H54 (cell line): ENCODE measurements at regions not wholly inside any gene's neighbourhood (a gene's known extent, or its start where the extent isn't known, plus 50 kb on each side); places are given as distances from the start of the nearest gene placed in this dataset.

Source experiments
- DNase-seq: peaks from one replicate; pipeline ENCODE4 v3.0.0; 2011; ENCODE audit warnings: low spot score, mixed read lengths; ENCODE audit not compliant: insufficient read length
- FAIRE-seq: peaks from 3 replicates; lab custom pipeline; 2011; peaks lifted over from hg19 to GRCh38; lab: Jason Lieb, UNC
- POLR2A ChIP-seq: IDR thresholded peaks from 2 replicates; pipeline ENCODE4 v1.6.1; 2011; ENCODE audit warnings: low read depth, mild to moderate bottlenecking, low read length

DNA sequence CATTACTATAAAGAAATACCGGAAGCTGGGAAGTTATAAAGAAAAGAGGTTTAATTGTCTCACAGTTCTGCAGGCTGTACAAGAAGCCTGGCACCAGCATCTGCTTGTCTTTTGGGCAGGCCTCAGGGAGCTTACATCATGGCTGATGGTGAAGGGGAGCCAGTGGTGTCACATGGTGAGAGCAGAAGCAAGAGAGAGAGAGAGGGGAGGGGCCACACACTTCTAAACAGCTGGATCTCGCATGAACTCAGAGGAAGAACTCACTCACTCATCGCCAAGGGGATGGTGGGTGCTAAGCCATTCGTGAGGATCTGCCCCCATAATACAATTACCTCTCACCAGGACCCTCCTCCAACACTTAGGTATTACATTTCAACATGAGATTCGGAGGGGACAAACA, 51.8 kb upstream of the ANKRD34C start:
- no peak for DNase-seq
- FAIRE-seq: no peak
- TF ChIP-seq POLR2A: no peak

DNA sequence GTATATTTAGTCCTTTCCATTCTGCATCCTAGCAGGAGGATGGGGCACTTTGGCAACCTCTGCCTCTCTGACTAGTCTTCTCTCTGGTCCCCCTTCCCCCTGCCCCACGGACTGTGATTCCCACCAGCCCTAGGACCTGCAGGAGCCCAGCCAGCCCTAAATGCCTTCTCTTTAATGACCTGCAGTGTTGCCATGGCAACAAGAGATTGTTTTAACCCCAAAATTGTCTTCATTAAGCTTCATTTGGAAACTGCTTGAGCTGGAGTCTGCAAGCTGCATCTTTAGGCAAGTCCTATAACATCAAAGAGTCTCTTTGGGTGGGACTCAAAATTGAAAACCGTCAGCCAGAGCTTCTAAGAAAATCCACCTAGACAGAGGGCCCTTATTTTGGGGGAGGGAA, 59.7 kb upstream of the ANKRD34C start:
- DNase-seq: no peak
- no peak for TF ChIP-seq POLR2A
- FAIRE-seq: no peak

DNA sequence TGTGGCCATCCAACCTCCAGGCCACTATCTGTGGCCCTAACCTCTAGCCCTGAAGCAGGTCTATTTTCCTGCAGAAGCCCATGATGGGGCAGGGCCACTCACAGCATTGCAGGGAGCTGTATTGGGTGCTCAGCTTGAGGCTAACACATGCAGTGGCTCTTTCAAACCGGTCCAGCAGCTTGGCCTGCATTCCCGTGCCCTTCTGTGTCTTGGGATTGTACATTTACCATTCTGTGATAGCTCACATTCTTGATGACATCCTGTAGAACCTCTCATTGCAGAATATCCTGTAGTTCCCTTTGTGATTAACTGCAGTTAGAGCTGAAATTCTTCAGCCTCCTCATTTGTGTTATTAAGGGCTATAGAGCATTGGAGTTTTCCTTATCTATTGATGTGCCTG, 60.8 kb upstream of the ANKRD34C start:
- TF ChIP-seq POLR2A: no peak
- no peak for FAIRE-seq
- no peak for DNase-seq

DNA sequence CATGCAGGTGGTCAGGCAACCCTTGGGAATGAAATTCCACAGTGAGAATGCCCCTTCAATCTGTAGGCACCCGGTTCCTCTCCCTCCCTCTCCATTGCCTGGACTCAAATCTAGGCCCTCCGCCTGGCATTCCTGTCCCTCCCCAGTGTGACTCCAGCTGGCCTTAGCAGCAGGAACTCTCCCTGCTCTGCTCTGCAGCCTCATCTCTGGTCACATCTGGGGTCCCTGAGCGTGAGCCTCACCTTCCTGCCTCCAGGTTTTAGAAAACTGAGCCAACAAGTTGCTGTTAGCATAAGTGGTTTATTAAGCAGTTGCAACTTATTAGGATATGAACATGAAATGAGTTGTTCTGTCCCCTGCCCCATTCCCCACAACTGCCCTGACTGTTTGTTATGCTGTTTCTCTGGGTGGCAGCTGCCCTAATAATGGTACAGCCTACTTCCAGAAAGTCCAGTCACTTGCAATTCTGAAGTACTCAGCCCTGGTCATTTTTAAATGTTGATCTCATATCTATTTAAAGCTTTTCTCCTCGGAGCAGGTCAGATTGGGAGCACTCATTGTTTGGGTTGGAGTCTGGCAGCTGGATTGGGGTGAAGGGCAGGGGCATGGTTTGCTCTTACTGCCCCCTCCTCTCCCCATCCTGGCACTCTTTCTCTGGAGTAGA, 63.0 kb upstream of the ANKRD34C start:
- TF ChIP-seq POLR2A: no peak
- DNase-seq: no peak
- FAIRE-seq: no peak

DNA sequence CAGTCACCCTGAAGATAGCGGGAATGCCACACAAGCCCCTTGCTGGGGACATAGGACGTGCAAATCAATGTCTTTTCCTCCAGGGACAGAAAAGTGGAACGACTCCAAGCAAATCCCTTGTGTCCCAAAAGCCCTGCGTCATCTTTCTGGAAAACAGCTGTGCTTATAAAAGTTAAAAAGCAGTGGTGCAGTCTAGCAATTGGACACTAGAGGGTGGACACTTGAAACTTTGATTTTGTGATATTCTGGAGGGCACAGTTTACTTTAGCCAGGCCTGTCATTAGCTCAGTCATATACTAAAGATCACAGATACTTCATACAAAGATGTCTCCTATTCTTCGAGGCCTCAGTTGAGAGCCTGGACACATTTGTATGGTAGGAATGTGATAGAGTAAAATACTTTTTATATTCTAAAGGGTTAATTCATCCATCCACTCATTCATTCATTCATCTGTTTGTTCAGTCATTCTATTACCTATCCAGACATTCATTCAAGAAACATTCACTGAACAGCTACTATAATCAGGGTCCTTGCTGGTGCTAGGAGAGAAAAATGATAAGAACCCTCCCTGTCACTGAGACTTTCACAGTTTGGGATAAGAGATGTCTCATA, 63.8 kb upstream of the ANKRD34C start:
- DNase-seq: no peak
- FAIRE-seq: no peak
- TF ChIP-seq POLR2A: no peak

DNA sequence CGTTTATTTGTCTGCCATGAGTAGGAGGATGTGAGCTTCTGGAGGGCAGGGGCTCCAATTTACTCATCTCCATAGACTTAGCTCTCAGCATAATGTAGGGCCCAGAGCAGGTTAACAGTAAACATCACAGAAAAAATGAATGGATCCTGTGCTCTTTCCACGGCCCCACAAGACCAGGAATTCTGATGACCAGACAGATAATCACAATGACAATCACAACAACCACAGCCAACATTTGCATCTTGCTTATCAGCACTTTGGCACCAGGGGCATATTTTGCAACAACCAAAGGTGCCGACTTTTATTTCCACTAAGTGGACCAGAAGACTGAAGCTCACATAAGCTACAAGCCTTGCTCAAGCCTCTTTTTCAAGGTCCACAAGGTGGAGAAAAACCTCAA, 68.9 kb upstream of the ANKRD34C start:
- no peak for TF ChIP-seq POLR2A
- DNase-seq (no peak), FAIRE-seq (no peak)

DNA sequence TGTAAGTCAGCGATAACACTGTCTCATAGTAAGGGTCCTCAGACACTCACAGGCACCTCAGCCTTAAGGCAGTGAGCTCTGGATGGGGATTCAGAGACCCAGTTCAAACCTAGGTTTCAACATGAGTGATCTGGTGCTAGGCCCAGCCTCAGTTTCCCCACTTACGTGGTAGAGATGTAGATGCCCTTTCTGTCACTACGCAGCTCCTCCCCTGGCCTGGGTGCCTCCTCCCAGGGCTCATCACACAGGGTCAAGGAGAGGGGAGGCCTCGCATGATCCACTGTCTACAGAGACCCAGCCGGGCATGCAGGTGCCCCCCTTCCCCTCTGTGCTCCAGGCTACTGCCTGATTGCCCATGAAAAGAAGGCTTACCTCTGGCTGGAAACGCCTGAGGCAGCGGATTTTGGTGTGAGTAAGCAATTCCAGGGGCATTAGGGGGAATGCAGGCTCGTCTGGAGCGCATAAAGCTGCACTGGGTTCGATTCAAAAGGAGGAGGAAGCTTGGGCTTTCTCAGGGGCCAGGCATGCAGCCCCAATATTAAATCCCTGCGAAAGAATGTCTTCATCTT, 69.8 kb upstream of the ANKRD34C start:
- no peak for FAIRE-seq
- no peak for TF ChIP-seq POLR2A
- no peak for DNase-seq

DNA sequence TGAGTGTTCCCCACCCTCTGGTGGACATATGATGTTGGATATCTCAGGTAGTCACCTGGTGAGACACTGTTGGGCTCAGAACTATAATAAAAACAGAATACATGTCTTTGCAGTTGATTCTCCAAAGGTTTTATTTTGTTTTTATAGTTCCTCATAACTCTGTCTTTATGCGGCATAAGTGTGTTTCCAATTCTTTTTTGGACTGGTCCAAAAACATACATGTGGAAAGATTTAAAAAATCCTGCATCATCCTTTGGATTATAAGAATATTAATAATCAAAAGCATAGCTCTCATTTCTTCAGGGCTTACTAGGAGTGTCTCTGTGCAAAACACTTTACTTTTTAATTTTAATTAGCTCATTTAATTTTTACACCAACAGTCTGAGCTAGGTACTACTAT, 71.0 kb upstream of the ANKRD34C start:
- FAIRE-seq (no peak), DNase-seq (no peak)
- no peak for TF ChIP-seq POLR2A

DNA sequence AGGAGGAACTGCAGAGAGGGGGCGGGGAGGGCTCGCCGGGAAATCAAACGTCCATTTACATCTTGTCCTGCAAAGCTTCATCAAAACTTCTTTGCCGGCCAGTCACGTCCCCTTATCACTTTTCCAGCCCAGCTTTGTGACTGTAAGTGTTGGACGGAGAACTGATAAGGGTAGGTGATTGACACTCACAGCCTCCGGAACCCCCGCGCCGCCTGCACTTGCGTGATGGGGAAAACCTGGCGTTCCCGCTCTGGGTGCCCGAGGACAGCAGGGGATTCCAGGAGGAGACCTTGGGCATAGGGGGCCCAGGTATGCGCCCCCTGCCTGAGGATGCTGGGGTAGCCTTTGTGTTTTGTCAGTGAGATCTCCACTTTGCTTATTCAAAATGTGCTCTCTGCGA, 72.8 kb upstream of the ANKRD34C start:
- no peak for TF ChIP-seq POLR2A
- DNase-seq (no peak), FAIRE-seq (no peak)

DNA sequence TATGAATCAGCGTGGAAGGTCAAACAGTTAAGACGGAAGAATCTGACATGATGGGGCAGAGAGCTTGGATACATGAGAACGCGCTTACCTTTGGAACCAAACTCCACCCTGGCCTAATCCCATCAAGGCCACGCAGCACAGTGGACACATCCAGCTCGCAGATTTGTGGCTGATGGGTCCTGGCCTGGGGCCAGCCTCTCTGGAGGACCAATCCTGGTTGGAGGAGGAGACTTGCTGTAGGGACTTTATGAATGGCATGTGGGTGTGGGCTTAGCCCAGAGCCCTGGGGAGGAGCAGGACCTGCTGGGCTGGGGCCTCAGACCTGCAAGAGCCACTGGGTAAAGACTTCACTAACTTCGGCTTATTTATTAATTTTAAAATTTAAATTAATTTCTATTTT, 73.4 kb upstream of the ANKRD34C start:
- FAIRE-seq (no peak), DNase-seq (no peak)
- TF ChIP-seq POLR2A: no peak

DNA sequence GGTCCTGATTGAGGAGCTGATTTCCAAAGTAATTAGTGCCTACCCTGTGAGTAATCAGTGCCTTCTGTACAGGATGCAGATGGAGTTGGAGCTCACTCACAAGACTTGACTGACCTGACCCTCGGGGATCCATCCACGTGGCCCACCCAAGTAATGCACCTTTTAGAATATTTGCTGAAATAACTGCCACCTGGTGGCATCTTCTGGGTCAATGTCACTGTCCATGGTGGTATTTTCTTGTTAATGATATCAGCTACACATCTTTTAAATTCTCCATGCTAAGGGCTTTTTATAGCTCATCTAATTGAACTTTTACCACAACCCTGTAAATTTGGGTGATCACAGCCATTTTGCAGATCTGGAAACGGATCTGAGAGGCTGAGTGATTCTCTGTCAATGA, 74.3 kb upstream of the ANKRD34C start:
- no peak for TF ChIP-seq POLR2A
- FAIRE-seq (no peak), DNase-seq (no peak)

DNA sequence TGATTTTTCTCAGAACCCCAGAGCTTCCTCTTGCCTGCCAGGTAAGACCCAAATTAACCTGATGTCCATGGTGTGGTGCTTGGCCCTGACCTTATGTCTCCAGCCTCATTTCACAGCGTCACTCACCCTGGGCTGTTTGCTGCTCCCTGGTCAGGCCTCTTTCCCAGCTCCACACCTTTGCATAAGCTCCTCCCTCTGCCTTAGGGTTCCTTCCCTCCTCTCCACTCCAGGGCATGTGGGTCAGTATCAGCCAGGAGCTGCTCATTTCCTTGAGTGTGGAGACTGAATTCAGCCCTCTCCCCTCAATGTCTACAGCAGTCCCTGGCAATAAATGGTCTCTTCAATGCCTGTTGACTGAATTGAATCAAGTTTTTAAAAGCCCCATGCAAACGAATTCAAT, 75.6 kb upstream of the ANKRD34C start:
- no peak for DNase-seq
- no peak for TF ChIP-seq POLR2A
- no peak for FAIRE-seq

DNA sequence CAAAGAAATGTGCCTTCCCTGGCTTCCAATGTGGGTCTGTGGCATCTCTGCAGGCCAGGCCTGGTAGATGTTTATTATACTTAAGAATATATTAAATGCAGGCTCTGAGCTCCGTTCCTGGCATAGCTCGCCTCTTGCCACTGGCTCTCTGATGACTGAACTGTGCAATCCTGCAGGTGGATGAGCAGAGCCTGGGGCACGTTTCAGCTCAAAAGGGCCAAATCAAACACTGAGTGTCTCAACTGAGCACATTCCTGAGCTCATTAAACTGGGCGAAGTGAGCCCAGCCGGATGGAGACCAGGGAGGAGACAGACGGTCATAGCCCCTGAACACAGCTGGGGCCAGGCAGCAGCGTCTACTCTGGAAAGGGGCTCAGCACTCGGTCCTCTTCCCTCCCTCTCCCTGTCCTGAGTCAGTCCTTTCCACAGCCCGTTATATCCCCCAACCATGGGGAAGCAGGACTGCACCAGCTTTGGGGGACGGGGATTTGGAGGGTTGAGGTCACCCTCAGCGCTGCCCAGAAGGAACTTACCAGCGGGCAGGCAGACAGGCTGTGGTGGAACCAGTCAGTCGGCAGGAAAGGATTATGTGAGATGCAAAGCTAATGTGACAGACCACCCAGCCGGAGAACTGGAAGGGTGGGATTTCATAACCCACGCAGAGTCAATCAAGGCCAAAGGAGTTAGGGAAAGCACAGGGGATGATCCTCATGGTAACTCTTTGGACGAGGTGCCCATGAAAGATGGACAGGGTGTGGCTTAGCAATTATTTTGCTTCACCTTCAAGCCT, 77.4 kb upstream of the ANKRD34C start:
- no peak for DNase-seq
- no peak for FAIRE-seq
- no peak for TF ChIP-seq POLR2A

DNA sequence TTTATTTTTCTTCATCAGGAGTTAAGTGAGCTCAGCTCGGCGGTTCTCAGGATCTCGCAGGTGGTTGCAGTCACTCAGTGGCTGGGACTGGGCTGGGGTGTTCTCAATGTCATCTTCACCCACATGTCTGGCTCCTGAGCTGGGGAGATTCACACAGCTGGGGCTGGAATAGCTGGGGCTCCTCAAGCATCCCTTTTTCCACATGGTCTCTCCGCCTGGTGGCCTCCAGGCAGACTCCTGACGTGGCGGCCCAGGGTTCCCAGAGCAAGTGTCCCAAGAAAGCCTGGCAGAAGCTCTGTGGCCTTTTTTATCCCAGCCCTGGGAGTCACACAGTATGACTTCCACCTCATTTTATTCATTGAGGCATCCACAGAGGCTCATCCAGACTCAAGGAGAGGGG, 84.1 kb upstream of the ANKRD34C start:
- DNase-seq (no peak), FAIRE-seq (no peak)
- TF ChIP-seq POLR2A: no peak
